Ishikawa (cell line): ENCODE measurements at regions not wholly inside any gene's neighbourhood (a gene's known extent, or its start where the extent isn't known, plus 50 kb on each side); places are given as distances from the start of the nearest gene placed in this dataset.

Experiments
- CEBPB ChIP-seq: IDR thresholded peaks from 2 replicates; pipeline ENCODE4 v1.6.1; 2012
- CREB1 ChIP-seq: IDR thresholded peaks from 2 replicates; pipeline ENCODE4 v1.6.1; 2012; ENCODE audit warnings: low read depth
- EGR1 ChIP-seq: IDR thresholded peaks from 2 replicates; pipeline ENCODE4 v1.6.1; 2012
- EP300 ChIP-seq: IDR thresholded peaks from 2 replicates; pipeline ENCODE4 v1.6.1; 2012; ENCODE audit warnings: borderline replicate concordance
- FOXM1 ChIP-seq: IDR thresholded peaks from 2 replicates; pipeline ENCODE4 v1.6.1; 2012; ENCODE audit warnings: low read depth, borderline replicate concordance
- NFIC ChIP-seq: IDR thresholded peaks from 2 replicates; pipeline ENCODE4 v1.6.1; 2012
- RAD21 ChIP-seq: IDR thresholded peaks from 2 replicates; pipeline ENCODE4 v1.6.1; 2012; ENCODE audit warnings: low read depth
- TAF1 ChIP-seq: IDR thresholded peaks from 2 replicates; pipeline ENCODE4 v1.6.1; 2012; ENCODE audit warnings: low read depth, mild to moderate bottlenecking
- TCF12 ChIP-seq: IDR thresholded peaks from 2 replicates; pipeline ENCODE4 v1.6.1; 2012; ENCODE audit warnings: low read depth
- TEAD4 ChIP-seq: IDR thresholded peaks from 2 replicates; pipeline ENCODE4 v1.6.1; 2012
- YY1 ChIP-seq: IDR thresholded peaks from 2 replicates; pipeline ENCODE4 v1.6.1; 2012; ENCODE audit warnings: low read depth
- ZBTB7A ChIP-seq: IDR thresholded peaks from 2 replicates; pipeline ENCODE4 v1.6.1; 2012; ENCODE audit warnings: low read depth
- TF ChIP-seq, protein P1 (sequence below): IDR thresholded peaks from 2 replicates; pipeline ENCODE4 v1.6.1; 2012
- TF ChIP-seq, protein P2 (sequence below): IDR thresholded peaks from 2 replicates; pipeline ENCODE4 v1.6.1; 2012; ENCODE audit warnings: low read depth, mild to moderate bottlenecking
- TF ChIP-seq, protein P3 (sequence below): IDR thresholded peaks from 2 replicates; pipeline ENCODE4 v1.6.1; 2012

DNA sequence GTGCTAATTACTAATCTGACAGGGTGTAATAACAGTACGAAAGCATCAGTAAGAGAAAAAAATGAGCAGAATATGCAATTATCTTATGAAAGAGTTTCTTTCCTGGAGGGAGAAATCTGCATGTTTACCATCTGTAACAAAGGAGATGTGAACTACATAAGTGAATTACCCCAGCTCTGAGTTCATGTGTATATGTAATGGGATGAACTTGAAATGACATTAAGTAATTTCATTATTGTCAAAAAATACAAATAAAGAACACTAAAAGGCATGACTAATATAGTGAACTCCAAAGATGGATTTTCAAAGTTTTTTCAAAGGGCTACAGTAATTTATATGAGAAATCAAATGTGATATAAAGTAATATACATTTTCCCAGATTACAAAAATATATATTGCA, 944.0 kb downstream of the MAT2B start:
- TF ChIP-seq, protein P1, sequence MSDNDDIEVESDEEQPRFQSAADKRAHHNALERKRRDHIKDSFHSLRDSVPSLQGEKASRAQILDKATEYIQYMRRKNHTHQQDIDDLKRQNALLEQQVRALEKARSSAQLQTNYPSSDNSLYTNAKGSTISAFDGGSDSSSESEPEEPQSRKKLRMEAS, result no peak
- TF ChIP-seq ZBTB7A (no peak), CREB1 (no peak), TEAD4 (no peak), NFIC (no peak), CEBPB (no peak), FOXM1 (no peak), TAF1 (no peak), EGR1 (no peak), RAD21 (no peak), EP300 (no peak), TCF12 (no peak)
- TF ChIP-seq, protein P2, sequence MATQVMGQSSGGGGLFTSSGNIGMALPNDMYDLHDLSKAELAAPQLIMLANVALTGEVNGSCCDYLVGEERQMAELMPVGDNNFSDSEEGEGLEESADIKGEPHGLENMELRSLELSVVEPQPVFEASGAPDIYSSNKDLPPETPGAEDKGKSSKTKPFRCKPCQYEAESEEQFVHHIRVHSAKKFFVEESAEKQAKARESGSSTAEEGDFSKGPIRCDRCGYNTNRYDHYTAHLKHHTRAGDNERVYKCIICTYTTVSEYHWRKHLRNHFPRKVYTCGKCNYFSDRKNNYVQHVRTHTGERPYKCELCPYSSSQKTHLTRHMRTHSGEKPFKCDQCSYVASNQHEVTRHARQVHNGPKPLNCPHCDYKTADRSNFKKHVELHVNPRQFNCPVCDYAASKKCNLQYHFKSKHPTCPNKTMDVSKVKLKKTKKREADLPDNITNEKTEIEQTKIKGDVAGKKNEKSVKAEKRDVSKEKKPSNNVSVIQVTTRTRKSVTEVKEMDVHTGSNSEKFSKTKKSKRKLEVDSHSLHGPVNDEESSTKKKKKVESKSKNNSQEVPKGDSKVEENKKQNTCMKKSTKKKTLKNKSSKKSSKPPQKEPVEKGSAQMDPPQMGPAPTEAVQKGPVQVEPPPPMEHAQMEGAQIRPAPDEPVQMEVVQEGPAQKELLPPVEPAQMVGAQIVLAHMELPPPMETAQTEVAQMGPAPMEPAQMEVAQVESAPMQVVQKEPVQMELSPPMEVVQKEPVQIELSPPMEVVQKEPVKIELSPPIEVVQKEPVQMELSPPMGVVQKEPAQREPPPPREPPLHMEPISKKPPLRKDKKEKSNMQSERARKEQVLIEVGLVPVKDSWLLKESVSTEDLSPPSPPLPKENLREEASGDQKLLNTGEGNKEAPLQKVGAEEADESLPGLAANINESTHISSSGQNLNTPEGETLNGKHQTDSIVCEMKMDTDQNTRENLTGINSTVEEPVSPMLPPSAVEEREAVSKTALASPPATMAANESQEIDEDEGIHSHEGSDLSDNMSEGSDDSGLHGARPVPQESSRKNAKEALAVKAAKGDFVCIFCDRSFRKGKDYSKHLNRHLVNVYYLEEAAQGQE, result no peak
- TF ChIP-seq, protein P3, sequence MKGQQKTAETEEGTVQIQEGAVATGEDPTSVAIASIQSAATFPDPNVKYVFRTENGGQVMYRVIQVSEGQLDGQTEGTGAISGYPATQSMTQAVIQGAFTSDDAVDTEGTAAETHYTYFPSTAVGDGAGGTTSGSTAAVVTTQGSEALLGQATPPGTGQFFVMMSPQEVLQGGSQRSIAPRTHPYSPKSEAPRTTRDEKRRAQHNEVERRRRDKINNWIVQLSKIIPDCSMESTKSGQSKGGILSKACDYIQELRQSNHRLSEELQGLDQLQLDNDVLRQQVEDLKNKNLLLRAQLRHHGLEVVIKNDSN, result no peak

DNA sequence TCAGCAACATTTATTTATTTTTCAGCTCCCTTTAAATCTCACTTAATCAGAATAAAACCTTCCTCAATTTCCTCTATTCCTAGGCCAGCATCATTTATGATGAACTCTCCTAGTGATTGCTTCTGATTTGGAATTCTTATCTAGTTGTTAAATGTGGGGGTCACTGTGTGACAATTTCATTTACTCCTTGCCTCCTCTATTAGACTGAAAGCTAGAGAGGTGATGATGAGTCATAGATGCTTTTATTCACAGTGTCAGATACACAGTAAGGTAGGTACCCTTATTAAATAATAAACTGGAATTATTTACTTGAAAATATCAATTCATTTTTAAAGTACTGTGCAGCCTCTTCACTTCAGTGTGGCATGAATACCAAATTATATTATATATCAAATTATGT, 960.6 kb downstream of the MAT2B start:
- TF ChIP-seq CEBPB (no peak), RAD21 (no peak), TCF12 (no peak), TAF1 (no peak), NFIC (no peak)
- TF ChIP-seq, protein P1, result no peak
- TF ChIP-seq, protein P3, result no peak

DNA sequence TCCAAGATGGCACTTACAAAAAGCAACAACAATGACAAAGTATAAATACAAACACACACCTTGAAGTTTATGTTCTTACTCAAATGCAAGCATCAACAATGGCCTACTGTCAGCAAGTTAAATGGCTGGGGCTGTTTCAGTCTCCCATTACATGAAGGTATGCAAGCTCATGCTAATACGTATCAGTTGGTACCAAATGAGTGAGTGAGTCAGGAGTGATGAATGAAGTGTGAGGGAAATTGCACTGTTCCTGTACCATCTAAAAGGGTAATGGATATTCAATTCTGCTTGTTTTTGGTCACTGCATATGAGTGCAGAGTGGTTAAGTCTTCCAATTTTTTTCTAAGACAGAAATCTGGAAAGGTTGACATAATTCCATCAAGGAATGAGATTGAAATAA, 964.9 kb downstream of the MAT2B start:
- TF ChIP-seq RAD21 (no peak), TEAD4 (no peak), ZBTB7A (no peak), TAF1 (no peak), CEBPB (no peak), EP300 (no peak), TCF12 (no peak), FOXM1 (no peak)
- TF ChIP-seq, protein P3, result no peak
- TF ChIP-seq, protein P1, result no peak
- TF ChIP-seq, protein P2, result no peak

DNA sequence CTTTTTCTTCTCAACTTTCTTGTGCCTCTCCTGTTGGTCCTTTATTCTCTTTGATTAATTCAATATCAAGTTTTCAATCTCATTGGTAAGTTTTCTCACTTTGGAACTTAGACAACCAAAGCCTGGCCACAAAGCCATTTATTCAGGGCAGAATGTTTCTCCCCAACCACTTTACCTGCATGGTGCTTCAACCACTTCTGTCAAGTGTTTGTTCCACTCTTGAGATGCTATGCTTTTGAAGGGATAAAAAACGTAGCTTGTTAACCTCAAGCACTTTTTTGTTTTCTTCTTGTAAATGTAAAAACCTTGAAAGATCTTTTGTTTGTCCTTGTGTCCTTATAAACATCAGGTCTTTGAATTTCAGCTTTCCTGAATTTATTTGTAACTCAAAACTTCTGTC, 966.7 kb downstream of the MAT2B start:
- no peak for TF ChIP-seq ZBTB7A
- no peak for TF ChIP-seq CREB1
- TF ChIP-seq, protein P2, result no peak
- TF ChIP-seq, protein P1, result no peak
- TF ChIP-seq EP300, result no peak
- TF ChIP-seq YY1, result no peak
- TF ChIP-seq, protein P3, result no peak
- TF ChIP-seq RAD21, result no peak
- no peak for TF ChIP-seq TCF12
- no peak for TF ChIP-seq TAF1
- TF ChIP-seq NFIC, result no peak
- no peak for TF ChIP-seq FOXM1
- TF ChIP-seq CEBPB, result no peak
- TF ChIP-seq TEAD4, result no peak
- no peak for TF ChIP-seq EGR1
